Spleen (tissue), 7 donors: ENCODE measurements at regions not wholly inside any gene's neighbourhood (a gene's known extent, or its start where the extent isn't known, plus 50 kb on each side); places are given as distances from the start of the nearest gene placed in this dataset.

Source experiments
- POLR2A ChIP-seq, 3 donors: fragments of 450-650 bp; IDR thresholded peaks; one replicate each; pipeline ENCODE4 v1.5.1; 2017; ENCODE audit warnings: antibody characterized with exemption in 3 of 3, mild to moderate bottlenecking in 1 of 3
- TF ChIP-seq, protein P1 (sequence below), 11 experiments: fragments of 200-600 bp in 7 of 11; fragments of 450-650 bp in 4 of 11; sonication (generic) in 4 of 11; IDR thresholded peaks in 8 of 11; conservative IDR thresholded peaks in 3 of 11; 1 replicate in 7 of 11; 2 replicates in 4 of 11; pipeline versions ENCODE4 v1.4.0 to v1.8.0; 2016 to 2021; ENCODE audit warnings: antibody characterized with exemption in 11 of 11, inconsistent platforms in 4 of 11, mild to moderate bottlenecking in 1 of 11
- donor health status: DM: no; HTN: no; CAD: no; lungs with moderate emphysema.
- donor health status: DM: no; HTN: no; CAD: no.
- donor health status: DM: no; HTN: no; CAD: no.

DNA sequence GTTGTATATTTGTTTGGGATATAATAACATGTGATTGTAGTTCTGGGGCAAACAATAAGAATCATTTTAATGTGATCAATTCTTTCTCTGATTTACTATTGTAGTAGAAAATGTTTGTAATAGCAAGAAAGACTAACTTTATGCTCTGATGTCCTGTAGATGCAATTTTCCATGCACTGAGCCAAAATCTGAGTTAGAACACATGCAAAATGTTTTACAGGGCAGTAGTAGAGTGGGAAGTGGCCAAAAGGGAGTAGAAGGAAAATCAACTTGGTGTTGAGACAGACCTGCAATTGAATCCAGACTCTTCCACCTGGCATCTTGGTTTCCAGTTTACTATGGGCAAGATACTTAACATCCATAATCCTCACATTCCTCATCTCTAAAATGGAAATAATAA lies 93.5 kb upstream of the BMP5 start:
- TF ChIP-seq, protein P1, sequence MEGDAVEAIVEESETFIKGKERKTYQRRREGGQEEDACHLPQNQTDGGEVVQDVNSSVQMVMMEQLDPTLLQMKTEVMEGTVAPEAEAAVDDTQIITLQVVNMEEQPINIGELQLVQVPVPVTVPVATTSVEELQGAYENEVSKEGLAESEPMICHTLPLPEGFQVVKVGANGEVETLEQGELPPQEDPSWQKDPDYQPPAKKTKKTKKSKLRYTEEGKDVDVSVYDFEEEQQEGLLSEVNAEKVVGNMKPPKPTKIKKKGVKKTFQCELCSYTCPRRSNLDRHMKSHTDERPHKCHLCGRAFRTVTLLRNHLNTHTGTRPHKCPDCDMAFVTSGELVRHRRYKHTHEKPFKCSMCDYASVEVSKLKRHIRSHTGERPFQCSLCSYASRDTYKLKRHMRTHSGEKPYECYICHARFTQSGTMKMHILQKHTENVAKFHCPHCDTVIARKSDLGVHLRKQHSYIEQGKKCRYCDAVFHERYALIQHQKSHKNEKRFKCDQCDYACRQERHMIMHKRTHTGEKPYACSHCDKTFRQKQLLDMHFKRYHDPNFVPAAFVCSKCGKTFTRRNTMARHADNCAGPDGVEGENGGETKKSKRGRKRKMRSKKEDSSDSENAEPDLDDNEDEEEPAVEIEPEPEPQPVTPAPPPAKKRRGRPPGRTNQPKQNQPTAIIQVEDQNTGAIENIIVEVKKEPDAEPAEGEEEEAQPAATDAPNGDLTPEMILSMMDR (IDR thresholded peaks at IDR 0.05 in 8 of 11, conservative IDR thresholded peaks at IDR 0.05 in 3 of 11) = no peak
- TF ChIP-seq POLR2A (IDR thresholded peaks at IDR 0.05) = no peak
